ENCODE measurements at regions not wholly inside any gene's neighbourhood (a gene's known extent, or its start where the extent isn't known, plus 50 kb on each side); places are given as distances from the start of the nearest gene placed in this dataset.

DNA sequence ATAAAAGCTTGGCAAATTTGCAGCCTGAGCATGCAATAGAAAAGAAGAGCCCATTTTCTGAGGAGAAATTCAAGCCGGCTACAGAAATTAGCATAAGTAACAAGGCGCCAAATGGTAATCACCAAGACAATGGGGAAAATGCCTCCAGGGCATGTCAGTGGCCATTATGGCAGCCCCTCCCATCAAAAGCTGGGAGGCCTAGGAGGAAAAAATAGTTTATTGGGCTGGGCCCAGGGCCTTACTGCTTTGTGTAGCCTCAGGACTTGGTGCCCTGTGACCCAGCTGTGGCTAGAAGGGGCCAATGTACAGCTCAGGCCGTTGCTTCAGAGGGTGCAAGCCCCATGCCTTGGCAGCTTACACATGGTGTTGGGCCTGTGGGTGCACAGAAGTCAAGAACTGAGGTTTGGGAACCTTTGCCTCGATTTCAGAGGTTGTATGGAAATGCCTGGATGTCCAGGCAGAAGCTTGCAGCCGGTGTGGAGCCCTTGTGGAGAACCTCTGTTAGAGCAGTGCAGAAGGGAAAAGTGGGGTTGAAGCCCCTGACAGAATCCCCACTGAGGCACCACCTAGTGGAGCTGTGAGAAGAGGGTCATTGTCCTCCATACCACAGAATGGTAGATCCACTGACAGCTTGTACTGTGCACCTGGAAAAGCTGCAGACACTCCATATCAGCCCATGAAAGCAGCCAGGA is 328.5 kb upstream of the MAP3K7 start:
- CTCF ChIA-PET: no interaction called here
- TF ChIP-seq, protein P1, sequence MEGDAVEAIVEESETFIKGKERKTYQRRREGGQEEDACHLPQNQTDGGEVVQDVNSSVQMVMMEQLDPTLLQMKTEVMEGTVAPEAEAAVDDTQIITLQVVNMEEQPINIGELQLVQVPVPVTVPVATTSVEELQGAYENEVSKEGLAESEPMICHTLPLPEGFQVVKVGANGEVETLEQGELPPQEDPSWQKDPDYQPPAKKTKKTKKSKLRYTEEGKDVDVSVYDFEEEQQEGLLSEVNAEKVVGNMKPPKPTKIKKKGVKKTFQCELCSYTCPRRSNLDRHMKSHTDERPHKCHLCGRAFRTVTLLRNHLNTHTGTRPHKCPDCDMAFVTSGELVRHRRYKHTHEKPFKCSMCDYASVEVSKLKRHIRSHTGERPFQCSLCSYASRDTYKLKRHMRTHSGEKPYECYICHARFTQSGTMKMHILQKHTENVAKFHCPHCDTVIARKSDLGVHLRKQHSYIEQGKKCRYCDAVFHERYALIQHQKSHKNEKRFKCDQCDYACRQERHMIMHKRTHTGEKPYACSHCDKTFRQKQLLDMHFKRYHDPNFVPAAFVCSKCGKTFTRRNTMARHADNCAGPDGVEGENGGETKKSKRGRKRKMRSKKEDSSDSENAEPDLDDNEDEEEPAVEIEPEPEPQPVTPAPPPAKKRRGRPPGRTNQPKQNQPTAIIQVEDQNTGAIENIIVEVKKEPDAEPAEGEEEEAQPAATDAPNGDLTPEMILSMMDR (conservative IDR thresholded peaks at IDR 0.05; ENCODE audit: low read depth): no peak
- POLR2A ChIA-PET (ENCODE audit: low non-redundant PET): no interaction called here

DNA sequence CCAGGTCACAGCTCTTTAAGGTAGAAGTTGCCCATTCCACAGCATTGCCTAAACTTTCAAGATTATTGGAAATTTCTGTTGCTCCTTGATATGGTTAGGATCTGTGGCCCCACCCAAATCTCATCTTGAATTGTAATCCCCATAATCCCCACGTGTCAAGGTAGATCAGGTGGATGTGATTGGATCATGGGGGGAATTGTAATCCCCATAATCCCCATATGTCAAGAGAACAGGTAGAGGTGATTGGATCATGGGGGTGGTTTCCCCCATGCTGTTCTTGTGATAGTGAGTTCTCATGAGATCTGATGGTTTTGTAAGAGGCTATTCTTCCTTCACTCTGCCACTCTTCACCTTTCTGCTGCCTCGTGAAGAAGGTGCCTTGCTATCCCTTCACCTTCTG is 327.4 kb upstream of the MAP3K7 start:
- ChIA-PET CTCF (no interaction called here), POLR2A (ENCODE audit: low non-redundant PET) (no interaction called here)
- DNase-seq (ENCODE audit: low spot score): no peak
- TF ChIP-seq, protein P1 (conservative IDR thresholded peaks at IDR 0.05; ENCODE audit: low read depth): no peak
- H3K27ac ChIP-seq: no peak overlapping the region

More for the DNA sequence above, 328.5 kb upstream of the MAP3K7 start:
- no peak overlapping the region for H3K27ac ChIP-seq
- DNase-seq (ENCODE audit: low spot score): no peak

DNA sequence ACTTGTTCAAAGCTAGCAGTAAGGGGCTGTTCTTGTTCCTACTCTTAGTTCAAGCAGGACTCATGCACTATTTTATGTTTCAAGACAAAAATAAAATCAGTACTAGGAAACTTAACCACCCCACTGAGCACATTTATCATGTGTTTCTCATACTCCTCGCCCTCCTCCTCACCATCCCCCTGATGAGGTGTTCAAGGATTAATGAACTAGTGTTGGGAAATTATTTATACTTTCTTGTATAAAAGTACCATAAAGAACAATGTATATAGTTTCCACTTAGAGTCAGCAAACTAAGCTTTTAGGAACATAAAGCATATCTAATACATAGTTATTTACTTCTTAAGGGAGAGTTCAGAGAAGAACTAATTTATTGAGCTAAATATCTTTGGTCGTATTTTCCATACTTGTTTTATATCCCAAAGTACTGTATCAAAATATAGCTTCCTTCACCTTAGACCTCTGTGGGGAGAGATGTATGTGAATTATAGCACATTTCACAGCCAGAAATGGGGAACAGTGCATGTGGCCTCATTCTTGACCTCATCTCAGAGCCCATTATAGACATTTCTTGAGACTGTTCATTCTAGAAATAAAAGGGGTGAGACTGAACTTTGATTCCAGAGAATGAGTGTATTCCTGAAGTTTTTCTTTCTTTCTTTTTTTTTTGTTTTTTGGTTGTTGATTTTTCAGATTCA is 326.5 kb upstream of the MAP3K7 start:
- no peak overlapping the region for H3K27ac ChIP-seq
- DNase-seq (ENCODE audit: low spot score): no peak
- TF ChIP-seq, protein P1 (conservative IDR thresholded peaks at IDR 0.05; ENCODE audit: low read depth): no peak
- POLR2A ChIA-PET (ENCODE audit: low non-redundant PET): no interaction called here
- CTCF ChIA-PET: no interaction called here

DNA sequence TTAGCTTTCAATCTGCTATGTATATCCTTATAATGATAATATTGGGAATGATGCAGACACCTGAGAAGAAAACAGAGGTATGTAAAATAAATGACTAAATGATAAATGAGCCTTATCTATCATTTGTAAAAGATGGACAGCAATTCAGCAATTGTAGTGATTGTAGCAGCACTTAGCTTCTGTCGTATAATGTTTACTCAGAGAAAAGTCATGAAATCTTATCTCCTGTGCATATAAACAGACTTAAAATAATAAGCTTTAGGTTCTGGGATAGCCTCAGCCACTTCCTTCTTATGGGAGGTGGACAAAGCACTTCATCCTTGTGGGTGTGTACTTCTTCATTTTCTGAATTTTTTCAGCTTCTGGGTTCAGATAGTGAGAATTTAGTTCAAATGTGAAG is 324.8 kb upstream of the MAP3K7 start:
- CTCF ChIA-PET: interaction anchor here (0.6 to 0.7 kb wide), 2 partner anchors 14 to 108 kb away, joined by 3 read pairs; no protein-coding TSS in a partner anchor
- DNase-seq (ENCODE audit: low spot score): no peak
- TF ChIP-seq, protein P1 (conservative IDR thresholded peaks at IDR 0.05; ENCODE audit: low read depth): no peak
- H3K27ac ChIP-seq: no peak overlapping the region
- POLR2A ChIA-PET (ENCODE audit: low non-redundant PET): no interaction called here

DNA sequence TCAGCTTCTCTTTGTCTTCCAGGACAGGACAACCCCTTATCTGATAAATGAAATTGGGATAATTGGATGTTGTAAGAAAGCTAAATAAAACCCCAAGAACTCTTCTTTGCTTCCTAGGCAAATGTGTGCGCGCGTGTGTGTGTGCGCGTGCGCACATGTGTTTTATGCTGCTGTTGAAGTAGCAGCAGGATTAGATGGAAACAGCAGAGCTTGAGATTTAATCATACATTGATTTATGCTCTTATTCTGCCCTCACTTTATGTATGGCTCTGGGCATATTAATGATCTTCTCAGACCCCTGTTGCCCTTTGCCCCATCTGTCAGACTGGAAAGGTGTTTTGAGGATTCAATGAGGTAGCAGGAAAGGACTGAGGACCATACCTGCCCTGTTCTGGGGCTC is 324.0 kb upstream of the MAP3K7 start:
- TF ChIP-seq, protein P1 (conservative IDR thresholded peaks at IDR 0.05; ENCODE audit: low read depth): no peak
- CTCF ChIA-PET: no interaction called here
- H3K27ac ChIP-seq: no peak overlapping the region
- no peak for DNase-seq (ENCODE audit: low spot score)
- POLR2A ChIA-PET (ENCODE audit: low non-redundant PET): no interaction called here

DNA sequence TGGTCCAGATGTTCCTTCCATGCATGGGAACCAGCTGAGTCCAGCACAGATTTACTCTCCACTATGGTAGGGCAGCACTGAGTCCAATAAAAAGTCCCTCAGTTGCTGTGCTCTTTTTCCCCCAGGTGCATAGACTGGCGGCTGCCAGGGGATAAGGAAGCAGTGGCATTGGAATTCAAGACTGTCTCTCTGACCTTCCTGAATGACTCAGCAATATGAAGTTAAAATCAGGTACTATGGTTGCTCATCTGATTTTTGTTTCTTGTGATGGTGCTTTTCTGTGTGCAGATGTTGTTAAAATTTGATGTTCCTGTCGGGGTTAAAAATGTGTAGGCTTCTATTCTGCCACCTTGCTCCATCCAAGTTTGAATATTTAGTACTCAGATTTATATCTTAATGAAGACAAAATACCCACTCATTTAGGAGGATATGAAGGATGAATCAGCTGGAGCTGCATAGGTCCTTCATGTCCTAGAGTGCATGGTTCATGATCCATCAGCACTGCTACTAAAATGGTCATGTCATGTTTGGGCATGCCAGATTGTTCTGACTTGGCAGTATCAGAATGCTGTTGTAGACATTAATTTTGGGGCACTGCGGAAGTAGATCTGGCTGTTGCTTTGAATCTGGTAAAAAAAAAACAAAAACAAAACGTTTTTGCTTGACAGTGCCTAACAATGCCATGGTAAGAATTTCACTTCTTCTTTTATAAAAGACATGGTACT is 321.2 kb upstream of the MAP3K7 start:
- no peak overlapping the region for H3K27ac ChIP-seq
- TF ChIP-seq, protein P1 (conservative IDR thresholded peaks at IDR 0.05; ENCODE audit: low read depth): no peak
- ChIA-PET POLR2A (ENCODE audit: low non-redundant PET) (no interaction called here), CTCF (interaction anchor here (0.5 kb wide), 1 partner anchor 926 kb away, joined by 3 read pairs; no protein-coding TSS in a partner anchor)
- peak; percentile 60 for DNase-seq (ENCODE audit: low spot score)
